GM23248 (cell line): ENCODE measurements at regions not wholly inside any gene's neighbourhood (a gene's known extent, or its start where the extent isn't known, plus 50 kb on each side); places are given as distances from the start of the nearest gene placed in this dataset.

Experiments used
- DNase-seq: peaks from one replicate; pipeline ENCODE4 v3.0.0-alpha.2; 2015
- H2AFZ ChIP-seq: fragments of 200-600 bp; sonication (generic); 2 replicates; pipeline ENCODE4 v1.6.1; 2016; ENCODE audit warnings: antibody characterized with exemption
- H3F3A ChIP-seq: fragments of 200-600 bp; sonication (generic); 2 replicates; pipeline ENCODE4 v1.6.1; 2016; ENCODE audit warnings: mild to moderate bottlenecking, antibody characterized with exemption, mixed run types; ENCODE audit not compliant: insufficient read depth
- H3K27ac ChIP-seq: fragments of 200-600 bp; sonication (generic); 2 replicates; pipeline ENCODE4 v1.5.1; 2016; ENCODE audit warnings: mild to moderate bottlenecking
- H3K27me3 ChIP-seq: fragments of 200-600 bp; sonication (generic); replicated peaks from 2 replicates; pipeline ENCODE4 v1.6.1; 2016; ENCODE audit warnings: mild to moderate bottlenecking; ENCODE audit not compliant: insufficient read depth
- H3K36me3 ChIP-seq: fragments of 200-600 bp; sonication (generic); 2 replicates; pipeline ENCODE4 v1.6.1; 2016; ENCODE audit warnings: low read depth, mild to moderate bottlenecking
- H3K4me1 ChIP-seq: fragments of 200-600 bp; sonication (generic); 2 replicates; pipeline ENCODE4 v1.6.1; 2016; ENCODE audit warnings: mild to moderate bottlenecking; ENCODE audit not compliant: insufficient read depth
- H3K4me2 ChIP-seq: fragments of 200-600 bp; sonication (generic); one replicate; pipeline ENCODE4 v1.6.1; 2016; ENCODE audit warnings: mild to moderate bottlenecking; ENCODE audit not compliant: unreplicated experiment
- H3K4me3 ChIP-seq: fragments of 200-600 bp; sonication (generic); 2 replicates; pipeline ENCODE4 v1.5.1; 2016; ENCODE audit warnings: mild to moderate bottlenecking
- H3K79me2 ChIP-seq: fragments of 200-600 bp; sonication (generic); 2 replicates; pipeline ENCODE4 v1.6.1; 2016; ENCODE audit warnings: mild to moderate bottlenecking; ENCODE audit not compliant: insufficient read depth
- H3K9ac ChIP-seq: fragments of 200-600 bp; sonication (generic); 2 replicates; pipeline ENCODE4 v1.6.1; 2016; ENCODE audit warnings: mild to moderate bottlenecking
- H3K9me2 ChIP-seq: fragments of 200-600 bp; sonication (generic); 2 replicates; pipeline ENCODE4 v1.6.1; 2016; ENCODE audit warnings: mixed run types, mild to moderate bottlenecking, moderate library complexity; ENCODE audit not compliant: insufficient read depth
- H3K9me3 ChIP-seq: fragments of 200-600 bp; sonication (generic); one replicate; pipeline ENCODE4 v1.6.1; 2017; ENCODE audit warnings: low read depth
- H4K20me1 ChIP-seq: fragments of 200-600 bp; sonication (generic); 2 replicates; pipeline ENCODE4 v1.6.0; 2016; ENCODE audit not compliant: insufficient read depth
- EZH2 ChIP-seq: fragments of 200-600 bp; sonication (generic); IDR thresholded peaks from 2 replicates; pipeline ENCODE4 v1.6.1; 2018; ENCODE audit warnings: antibody characterized with exemption, mild to moderate bottlenecking; ENCODE audit not compliant: insufficient read depth, poor library complexity, severe bottlenecking
- EZH2phosphoT487 ChIP-seq: fragments of 200-600 bp; sonication (generic); IDR thresholded peaks from 2 replicates; pipeline ENCODE4 v1.6.1; 2018; ENCODE audit warnings: antibody characterized with exemption, moderate library complexity, mild to moderate bottlenecking, low read depth; ENCODE audit not compliant: insufficient read depth
- whole genome bisulfite sequencing, 2 experiments: methylation state at CpG; one replicate each; pipeline ENCODE4 v1.1.6; 2015 to 2017; ENCODE audit warnings: low lambda C conversion rate in 2 of 2, low coverage in 1 of 2; ENCODE audit errors: missing lambda C conversion rate in 2 of 2; 5-methylcytosine and 5-hydroxymethylcytosine counted together
- in situ Hi-C: fragments of 300-500 bp; cut with MboI; formaldehyde crosslinking; loops from 2 replicates; pipeline ENCODE4 v1.15.0; 2020

DNA sequence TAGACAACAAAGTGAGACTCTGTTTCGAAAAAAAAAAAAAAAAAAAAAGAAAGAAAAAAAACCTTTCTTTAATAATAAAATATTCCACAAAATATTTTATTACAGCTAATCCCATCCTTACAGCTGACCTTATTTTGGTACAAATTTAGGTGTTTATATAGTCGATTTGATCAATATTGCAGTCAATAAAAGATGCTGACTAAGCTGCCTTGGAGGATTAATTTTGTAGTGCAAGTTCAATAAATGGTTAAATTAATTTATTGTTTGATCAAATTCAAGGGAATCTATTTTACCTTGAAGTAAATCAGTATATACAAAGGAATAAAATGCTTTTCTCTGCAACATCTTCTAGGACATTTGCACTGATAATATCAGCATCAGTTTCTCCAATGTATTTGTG, 1764.3 kb downstream of the NCAM2 start:
- H3K9ac ChIP-seq, result no peak overlapping the region
- H3K79me2 ChIP-seq, result no peaks in the 10 kb centered on the region
- H3K9me2 ChIP-seq, result no peaks in the 10 kb centered on the region
- in situ Hi-C loops, result no loop called here
- H3F3A ChIP-seq, result no peaks in the 10 kb centered on the region
- WGBS, 2 experiments, result 25 to 28% methylated on average over 2 of the region's 2 CpGs
- no peak overlapping the region for H3K4me2 ChIP-seq
- no peaks in the 10 kb centered on the region for H4K20me1 ChIP-seq
- no peaks in the 10 kb centered on the region for H3K36me3 ChIP-seq
- no peak overlapping the region for H3K27ac ChIP-seq
- no peak for DNase-seq
- H3K27me3 ChIP-seq, result no peaks in the 10 kb centered on the region
- TF ChIP-seq EZH2phosphoT487 (no peak), EZH2 (no peak)
- no peaks in the 10 kb centered on the region for H3K9me3 ChIP-seq
- no peaks in the 10 kb centered on the region for H3K4me1 ChIP-seq
- no peak overlapping the region for H3K4me3 ChIP-seq
- no peak overlapping the region for H2AFZ ChIP-seq

DNA sequence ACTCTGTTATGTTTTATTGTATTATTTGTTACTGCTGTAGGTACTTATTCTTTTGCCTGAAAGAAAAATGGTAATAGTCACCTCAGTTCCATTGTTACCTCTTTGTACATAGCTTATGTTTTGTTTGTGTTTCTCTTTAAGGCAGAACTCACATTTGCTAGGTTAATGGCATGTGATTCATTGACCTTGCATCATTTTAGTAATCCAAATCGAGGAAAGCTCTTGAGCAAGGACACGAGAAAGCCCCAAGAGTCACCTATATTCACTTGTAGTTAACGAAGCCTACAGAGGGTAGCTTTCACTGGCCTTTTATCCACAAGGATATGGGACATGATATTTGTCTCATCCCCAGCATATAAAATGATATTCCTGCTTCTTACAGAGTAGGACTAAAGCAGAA, 1765.2 kb downstream of the NCAM2 start:
- 6 to 8% methylated on average over 3 of the region's 3 CpGs for WGBS, 2 experiments
- no peaks in the 10 kb centered on the region for H4K20me1 ChIP-seq
- no peak for DNase-seq
- no peaks in the 10 kb centered on the region for H3K36me3 ChIP-seq
- in situ Hi-C loops, result no loop called here
- H3K79me2 ChIP-seq, result no peaks in the 10 kb centered on the region
- no peak for TF ChIP-seq EZH2
- TF ChIP-seq EZH2phosphoT487, result no peak
- no peak overlapping the region for H3K4me2 ChIP-seq
- no peak overlapping the region for H3K27ac ChIP-seq
- no peaks in the 10 kb centered on the region for H3F3A ChIP-seq
- H3K9me3 ChIP-seq, result no peaks in the 10 kb centered on the region
- no peak overlapping the region for H3K4me3 ChIP-seq
- no peak overlapping the region for H3K9ac ChIP-seq
- no peaks in the 10 kb centered on the region for H3K9me2 ChIP-seq
- no peaks in the 10 kb centered on the region for H3K4me1 ChIP-seq
- H2AFZ ChIP-seq, result no peak overlapping the region
- H3K27me3 ChIP-seq, result no peaks in the 10 kb centered on the region

DNA sequence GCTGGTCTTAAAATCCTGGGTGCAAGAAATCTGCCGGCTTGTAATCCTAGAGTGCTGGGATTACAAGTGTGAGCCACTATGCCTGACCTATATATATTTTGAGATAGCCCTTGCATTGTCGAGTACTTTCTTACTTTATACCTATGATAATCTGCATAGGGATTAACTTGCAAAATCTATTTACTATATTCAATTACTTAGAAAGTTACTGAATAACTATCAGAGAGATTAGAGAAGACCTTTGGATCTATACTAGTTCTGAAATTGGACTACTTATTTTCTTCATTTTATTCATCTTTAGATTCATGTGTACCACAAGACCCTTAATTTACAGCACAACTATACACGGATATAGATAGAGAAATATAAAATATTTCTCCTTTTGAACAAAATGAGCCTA, 1766.0 kb downstream of the NCAM2 start:
- DNase-seq, result no peak
- Histone ChIP-seq H4K20me1 (no peaks in the 10 kb centered on the region), H3K36me3 (no peaks in the 10 kb centered on the region), H3K4me3 (no peak overlapping the region), H3K9me3 (no peaks in the 10 kb centered on the region), H3K9ac (no peak overlapping the region), H3K27ac (no peak overlapping the region), H2AFZ (no peak overlapping the region), H3K9me2 (no peaks in the 10 kb centered on the region), H3K4me2 (no peak overlapping the region), H3F3A (no peaks in the 10 kb centered on the region), H3K79me2 (no peaks in the 10 kb centered on the region), H3K27me3 (no peaks in the 10 kb centered on the region), H3K4me1 (no peaks in the 10 kb centered on the region)
- no peak for TF ChIP-seq EZH2phosphoT487
- TF ChIP-seq EZH2, result no peak
- WGBS, 2 experiments, result 19 to 21% methylated on average over 3 of the region's 3 CpGs
- in situ Hi-C loops, result no loop called here

DNA sequence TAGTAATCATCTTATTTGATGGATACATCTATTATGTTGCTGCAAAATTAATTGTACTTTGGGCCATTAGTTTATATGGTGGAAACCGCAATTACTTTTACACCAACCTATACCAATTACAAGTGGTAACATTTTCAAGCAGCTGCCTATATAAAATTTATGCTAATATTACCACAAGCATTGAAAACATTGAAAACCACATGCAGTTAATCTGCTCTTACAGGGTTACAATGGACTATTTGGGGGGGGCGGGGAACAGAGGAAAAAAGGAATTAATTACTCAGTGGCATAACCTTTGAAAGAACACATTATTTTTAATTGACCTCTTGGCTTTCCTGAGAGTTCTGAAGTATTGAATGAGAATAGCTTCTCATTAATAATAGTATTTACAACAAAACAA, 1793.2 kb downstream of the NCAM2 start:
- Histone ChIP-seq H3K4me3 (no peak overlapping the region), H2AFZ (no peak overlapping the region), H3K36me3 (no peaks in the 10 kb centered on the region), H3K4me1 (no peaks in the 10 kb centered on the region), H3K27me3 (no peaks in the 10 kb centered on the region), H3K4me2 (no peak overlapping the region), H3K9ac (no peak overlapping the region), H3K27ac (no peak overlapping the region), H3K79me2 (no peaks in the 10 kb centered on the region), H3K9me2 (no peaks in the 10 kb centered on the region), H3K9me3 (no peaks in the 10 kb centered on the region), H3F3A (no peaks in the 10 kb centered on the region), H4K20me1 (no peaks in the 10 kb centered on the region)
- in situ Hi-C loops, result loop anchor here (25.0 kb wide), 2 partner anchors 1554 to 1779 kb away; no protein-coding TSS in a partner anchor
- WGBS, 2 experiments, result 36 to 55% methylated on average over 2 of the region's 2 CpGs
- TF ChIP-seq EZH2, result no peak
- TF ChIP-seq EZH2phosphoT487, result no peak
- no peak for DNase-seq

DNA sequence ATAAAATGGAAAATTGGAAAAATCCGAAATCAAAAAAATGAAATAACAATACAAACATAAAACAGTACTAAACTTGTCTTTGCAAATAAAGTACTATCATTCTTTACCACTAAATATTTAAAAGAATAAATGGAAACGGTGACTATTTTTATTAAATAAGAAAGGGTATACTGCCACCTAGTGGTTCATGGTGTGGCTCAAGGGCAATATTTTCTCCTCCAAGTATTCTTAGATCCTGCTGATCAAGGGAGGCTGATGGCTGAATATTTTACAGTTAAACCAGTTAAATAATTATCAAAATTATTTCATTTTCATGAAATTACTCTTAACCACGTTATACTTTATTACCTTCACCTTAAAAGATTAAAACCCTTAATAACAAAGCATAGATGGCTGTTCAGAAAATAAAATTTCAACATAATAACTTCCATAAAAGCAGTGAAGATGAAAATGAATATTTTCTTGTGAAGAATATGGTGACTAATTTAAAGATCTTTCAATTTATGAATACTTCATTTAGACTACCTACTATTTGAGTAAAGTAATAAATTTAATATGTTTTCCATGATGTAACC, 1793.9 kb downstream of the NCAM2 start:
- Histone ChIP-seq H3K79me2 (no peaks in the 10 kb centered on the region), H3K9me2 (no peaks in the 10 kb centered on the region), H3K36me3 (no peaks in the 10 kb centered on the region), H3K27ac (no peak overlapping the region), H3K27me3 (no peaks in the 10 kb centered on the region), H2AFZ (no peak overlapping the region), H3K9ac (no peak overlapping the region), H3K9me3 (no peaks in the 10 kb centered on the region), H3K4me2 (no peak overlapping the region), H4K20me1 (no peaks in the 10 kb centered on the region), H3K4me1 (no peaks in the 10 kb centered on the region), H3K4me3 (no peak overlapping the region), H3F3A (no peaks in the 10 kb centered on the region)
- no peak for TF ChIP-seq EZH2
- TF ChIP-seq EZH2phosphoT487, result no peak
- in situ Hi-C loops, result loop anchor here (25.0 kb wide), 2 partner anchors 1555 to 1780 kb away; no protein-coding TSS in a partner anchor
- DNase-seq, result peak; percentile 70
- 1 to 4% methylated on average over 3 of the region's 3 CpGs for WGBS, 2 experiments
